ENCODE measurements at regions not wholly inside any gene's neighbourhood (a gene's known extent, or its start where the extent isn't known, plus 50 kb on each side); places are given as distances from the start of the nearest gene placed in this dataset.

- TF ChIP-seq, protein P1, sequence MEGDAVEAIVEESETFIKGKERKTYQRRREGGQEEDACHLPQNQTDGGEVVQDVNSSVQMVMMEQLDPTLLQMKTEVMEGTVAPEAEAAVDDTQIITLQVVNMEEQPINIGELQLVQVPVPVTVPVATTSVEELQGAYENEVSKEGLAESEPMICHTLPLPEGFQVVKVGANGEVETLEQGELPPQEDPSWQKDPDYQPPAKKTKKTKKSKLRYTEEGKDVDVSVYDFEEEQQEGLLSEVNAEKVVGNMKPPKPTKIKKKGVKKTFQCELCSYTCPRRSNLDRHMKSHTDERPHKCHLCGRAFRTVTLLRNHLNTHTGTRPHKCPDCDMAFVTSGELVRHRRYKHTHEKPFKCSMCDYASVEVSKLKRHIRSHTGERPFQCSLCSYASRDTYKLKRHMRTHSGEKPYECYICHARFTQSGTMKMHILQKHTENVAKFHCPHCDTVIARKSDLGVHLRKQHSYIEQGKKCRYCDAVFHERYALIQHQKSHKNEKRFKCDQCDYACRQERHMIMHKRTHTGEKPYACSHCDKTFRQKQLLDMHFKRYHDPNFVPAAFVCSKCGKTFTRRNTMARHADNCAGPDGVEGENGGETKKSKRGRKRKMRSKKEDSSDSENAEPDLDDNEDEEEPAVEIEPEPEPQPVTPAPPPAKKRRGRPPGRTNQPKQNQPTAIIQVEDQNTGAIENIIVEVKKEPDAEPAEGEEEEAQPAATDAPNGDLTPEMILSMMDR (IDR thresholded peaks at IDR 0.05; ENCODE audit: low read depth, low read length), result no peak
- no peak for TF ChIP-seq POLR2A (IDR thresholded peaks at IDR 0.05; ENCODE audit: extremely low read depth, insufficient read length)
- TF ChIP-seq, protein P2, sequence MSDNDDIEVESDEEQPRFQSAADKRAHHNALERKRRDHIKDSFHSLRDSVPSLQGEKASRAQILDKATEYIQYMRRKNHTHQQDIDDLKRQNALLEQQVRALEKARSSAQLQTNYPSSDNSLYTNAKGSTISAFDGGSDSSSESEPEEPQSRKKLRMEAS (IDR thresholded peaks at IDR 0.05; ENCODE audit: low read depth, low read length), result no peak
Measured at GRCh38 chr4:79043138-79043537, 103.9 kb upstream of the PAQR3 start.

Data from NB4 (cell line).